ENCODE measurements at regions not wholly inside any gene's neighbourhood (a gene's known extent, or its start where the extent isn't known, plus 50 kb on each side); places are given as distances from the start of the nearest gene placed in this dataset.

DNA sequence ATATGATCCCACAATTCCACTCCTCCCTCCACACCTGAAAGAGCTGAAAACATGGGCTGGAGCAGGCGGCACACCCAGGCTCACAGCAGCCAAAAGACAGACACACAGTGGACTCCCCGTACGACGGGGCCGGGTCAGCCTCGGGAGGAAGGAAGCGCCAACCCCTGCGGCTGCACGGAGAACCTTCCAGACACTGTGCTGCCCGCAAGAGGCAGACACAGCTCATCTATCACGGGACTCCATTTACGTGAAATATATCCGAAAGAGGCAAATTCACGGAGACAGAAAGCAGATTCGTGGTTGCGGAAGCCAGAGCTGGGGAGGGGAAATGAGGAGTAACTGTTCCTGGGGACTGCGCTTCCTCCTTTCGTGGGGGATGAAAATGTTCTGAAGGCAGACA lies 165.0 kb downstream of the BRD1 start:
- TF ChIP-seq, protein P1, sequence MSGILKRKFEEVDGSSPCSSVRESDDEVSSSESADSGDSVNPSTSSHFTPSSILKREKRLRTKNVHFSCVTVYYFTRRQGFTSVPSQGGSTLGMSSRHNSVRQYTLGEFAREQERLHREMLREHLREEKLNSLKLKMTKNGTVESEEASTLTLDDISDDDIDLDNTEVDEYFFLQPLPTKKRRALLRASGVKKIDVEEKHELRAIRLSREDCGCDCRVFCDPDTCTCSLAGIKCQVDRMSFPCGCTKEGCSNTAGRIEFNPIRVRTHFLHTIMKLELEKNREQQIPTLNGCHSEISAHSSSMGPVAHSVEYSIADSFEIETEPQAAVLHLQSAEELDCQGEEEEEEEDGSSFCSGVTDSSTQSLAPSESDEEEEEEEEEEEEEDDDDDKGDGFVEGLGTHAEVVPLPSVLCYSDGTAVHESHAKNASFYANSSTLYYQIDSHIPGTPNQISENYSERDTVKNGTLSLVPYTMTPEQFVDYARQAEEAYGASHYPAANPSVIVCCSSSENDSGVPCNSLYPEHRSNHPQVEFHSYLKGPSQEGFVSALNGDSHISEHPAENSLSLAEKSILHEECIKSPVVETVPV (CRISPR knock-in tag; IDR thresholded peaks at IDR 0.05), result no peak
- TF ChIP-seq ESRRG (CRISPR knock-in tag; IDR thresholded peaks at IDR 0.05) (no peak), RARB (CRISPR knock-in tag; IDR thresholded peaks at IDR 0.05) (no peak), ISL1 (CRISPR knock-in tag; IDR thresholded peaks at IDR 0.05) (no peak), TOX (CRISPR knock-in tag; IDR thresholded peaks at IDR 0.05; ENCODE audit: borderline replicate concordance) (no peak), PPARA (CRISPR knock-in tag; IDR thresholded peaks at IDR 0.05; ENCODE audit: borderline replicate concordance) (no peak), ZFP30 (CRISPR knock-in tag; IDR thresholded peaks at IDR 0.05) (no peak)
- TF ChIP-seq, protein P2, sequence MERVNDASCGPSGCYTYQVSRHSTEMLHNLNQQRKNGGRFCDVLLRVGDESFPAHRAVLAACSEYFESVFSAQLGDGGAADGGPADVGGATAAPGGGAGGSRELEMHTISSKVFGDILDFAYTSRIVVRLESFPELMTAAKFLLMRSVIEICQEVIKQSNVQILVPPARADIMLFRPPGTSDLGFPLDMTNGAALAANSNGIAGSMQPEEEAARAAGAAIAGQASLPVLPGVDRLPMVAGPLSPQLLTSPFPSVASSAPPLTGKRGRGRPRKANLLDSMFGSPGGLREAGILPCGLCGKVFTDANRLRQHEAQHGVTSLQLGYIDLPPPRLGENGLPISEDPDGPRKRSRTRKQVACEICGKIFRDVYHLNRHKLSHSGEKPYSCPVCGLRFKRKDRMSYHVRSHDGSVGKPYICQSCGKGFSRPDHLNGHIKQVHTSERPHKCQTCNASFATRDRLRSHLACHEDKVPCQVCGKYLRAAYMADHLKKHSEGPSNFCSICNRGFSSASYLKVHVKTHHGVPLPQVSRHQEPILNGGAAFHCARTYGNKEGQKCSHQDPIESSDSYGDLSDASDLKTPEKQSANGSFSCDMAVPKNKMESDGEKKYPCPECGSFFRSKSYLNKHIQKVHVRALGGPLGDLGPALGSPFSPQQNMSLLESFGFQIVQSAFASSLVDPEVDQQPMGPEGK (CRISPR knock-in tag; IDR thresholded peaks at IDR 0.05; ENCODE audit: borderline replicate concordance), result no peak

Data from SK-N-SH treated with all-trans-retinoic acid at 6 μM for 48 hours (cell line).